Prostate gland (tissue), 2 donors: ENCODE measurements at regions not wholly inside any gene's neighbourhood (a gene's known extent, or its start where the extent isn't known, plus 50 kb on each side); places are given as distances from the start of the nearest gene placed in this dataset.

Source experiments
- CTCF ChIP-seq, 4 experiments: fragments of 200-600 bp in 2 of 4; fragments of 450-650 bp in 2 of 4; sonication (generic) in 2 of 4; IDR thresholded peaks; 1 replicate in 3 of 4; 2 replicates in 1 of 4; pipeline ENCODE4 v1.5.1; 2016 to 2019; ENCODE audit warnings: antibody characterized with exemption in 4 of 4, mild to moderate bottlenecking in 2 of 4, moderate library complexity in 2 of 4
- POLR2A ChIP-seq: fragments of 450-650 bp; IDR thresholded peaks from one replicate; pipeline ENCODE4 v1.6.1; 2016; ENCODE audit warnings: antibody characterized with exemption, mild to moderate bottlenecking
- POLR2AphosphoS5 ChIP-seq: sonication (generic); formaldehyde crosslinking; IDR thresholded peaks from one replicate; pipeline ENCODE4 v1.6.1; 2017; ENCODE audit warnings: antibody characterized with exemption

DNA sequence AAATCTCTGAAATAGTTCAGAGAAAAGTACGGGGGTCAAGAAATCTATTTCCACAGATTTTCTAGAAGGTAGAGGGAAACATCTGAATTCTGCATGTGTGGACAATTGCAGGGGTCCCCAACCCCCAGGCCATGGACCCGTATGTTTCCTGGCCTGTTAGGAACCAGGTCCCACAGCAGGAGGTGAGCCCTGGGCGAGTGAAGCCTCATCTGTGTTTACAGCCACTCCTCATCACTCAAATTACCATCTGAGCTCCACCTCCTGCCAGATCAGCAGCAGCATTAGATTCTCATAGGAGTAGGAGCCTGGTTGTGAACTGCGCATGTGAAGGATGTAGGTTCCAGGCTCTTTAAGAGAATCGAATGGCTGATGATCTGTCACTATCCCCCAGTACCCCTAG, 200.5 kb upstream of the EDIL3 start:
- no peak for TF ChIP-seq CTCF (IDR thresholded peaks at IDR 0.05)
- TF ChIP-seq POLR2AphosphoS5 = no peak
- TF ChIP-seq POLR2A = no peak
